SIG-M5 (cell line): ENCODE measurements at regions not wholly inside any gene's neighbourhood (a gene's known extent, or its start where the extent isn't known, plus 50 kb on each side); places are given as distances from the start of the nearest gene placed in this dataset.
"Not testable (repeated sequence)": the region's sequence is repeated elsewhere in the genome, so short reads cannot be mapped to it uniquely, and the experiment has no call there.

Experiments
- DNase-seq: peaks from one replicate; lab custom pipeline; 2025; lab: John Stamatoyannopoulos, UW

- no peak for DNase-seq
Measured at GRCh38 chr2:180829836-180830235, 150.6 kb upstream of the UBE2E3 start.

- DNase-seq, result no peak
Measured at GRCh38 chr2:180829261-180829660, 151.1 kb upstream of the UBE2E3 start.

GRCh38 chr2:180828756-180829155 is 151.6 kb upstream of the UBE2E3 start:
- no peak for DNase-seq

GRCh38 chr2:180823546-180824141 is 156.8 kb upstream of the UBE2E3 start:
- DNase-seq, result no peak

- DNase-seq, result no peak
Measured at GRCh38 chr2:180819106-180819505, 161.3 kb upstream of the UBE2E3 start.

GRCh38 chr2:180818700-180819099 is 161.7 kb upstream of the UBE2E3 start:
- DNase-seq, result not testable (repeated sequence)

- DNase-seq, result no peak
Measured at GRCh38 chr2:180799141-180799540, 181.3 kb upstream of the UBE2E3 start.

- DNase-seq, result no peak
Measured at GRCh38 chr2:180790891-180791290, 189.5 kb upstream of the UBE2E3 start.

GRCh38 chr2:180787330-180787729 is 193.1 kb upstream of the UBE2E3 start:
- no peak for DNase-seq

GRCh38 chr2:180781276-180781675 is 199.1 kb upstream of the UBE2E3 start:
- DNase-seq, result no peak

GRCh38 chr2:180778291-180778690 is 202.1 kb upstream of the UBE2E3 start:
- no peak for DNase-seq

- no peak for DNase-seq
Measured at GRCh38 chr2:180776921-180777320, 203.5 kb upstream of the UBE2E3 start.

- DNase-seq, result no peak
Measured at GRCh38 chr2:180775711-180776110, 204.7 kb upstream of the UBE2E3 start.

GRCh38 chr2:180765316-180765715 is 215.1 kb upstream of the UBE2E3 start:
- DNase-seq, result not testable (repeated sequence)

- DNase-seq, result no peak
Measured at GRCh38 chr2:180763263-180763989, 217.0 kb upstream of the UBE2E3 start.

GRCh38 chr2:180761224-180761623 is 219.2 kb upstream of the UBE2E3 start:
- no peak for DNase-seq

GRCh38 chr2:180759631-180760030 is 220.8 kb upstream of the UBE2E3 start:
- no peak for DNase-seq

GRCh38 chr2:180753809-180754761 is 226.3 kb upstream of the UBE2E3 start:
- no peak for DNase-seq

- DNase-seq, result no peak
Measured at GRCh38 chr2:180751306-180751920, 229.0 kb upstream of the UBE2E3 start.

- DNase-seq, result no peak
Measured at GRCh38 chr2:180747728-180748127, 232.7 kb upstream of the UBE2E3 start.

- DNase-seq, result no peak
Measured at GRCh38 chr2:180743401-180743800, 237.0 kb upstream of the UBE2E3 start.

- no peak for DNase-seq
Measured at GRCh38 chr2:180742801-180743200, 237.6 kb upstream of the UBE2E3 start.
